ENCODE measurements at regions not wholly inside any gene's neighbourhood (a gene's known extent, or its start where the extent isn't known, plus 50 kb on each side); places are given as distances from the start of the nearest gene placed in this dataset.

DNA sequence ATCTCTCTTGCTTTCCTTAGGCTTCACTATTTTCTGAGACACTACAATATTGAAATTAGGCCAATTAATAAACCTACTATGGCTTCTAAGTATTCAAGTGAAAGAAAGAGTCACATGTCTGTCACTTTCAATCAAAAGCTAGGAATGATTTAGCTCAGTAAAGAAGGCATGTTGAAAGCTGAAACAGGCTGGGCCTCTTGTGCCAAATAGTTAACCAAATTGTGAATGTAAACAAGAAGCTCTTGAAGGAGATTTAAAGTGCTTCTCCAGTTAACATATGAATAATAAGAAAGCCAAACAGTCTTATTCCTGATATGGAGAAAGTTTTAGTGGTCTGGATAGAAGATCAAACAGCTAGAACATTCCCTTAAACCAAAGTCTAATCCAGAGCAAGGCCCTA lies 236.3 kb downstream of the OTOR start (continued):
- TF ChIP-seq, protein P1, sequence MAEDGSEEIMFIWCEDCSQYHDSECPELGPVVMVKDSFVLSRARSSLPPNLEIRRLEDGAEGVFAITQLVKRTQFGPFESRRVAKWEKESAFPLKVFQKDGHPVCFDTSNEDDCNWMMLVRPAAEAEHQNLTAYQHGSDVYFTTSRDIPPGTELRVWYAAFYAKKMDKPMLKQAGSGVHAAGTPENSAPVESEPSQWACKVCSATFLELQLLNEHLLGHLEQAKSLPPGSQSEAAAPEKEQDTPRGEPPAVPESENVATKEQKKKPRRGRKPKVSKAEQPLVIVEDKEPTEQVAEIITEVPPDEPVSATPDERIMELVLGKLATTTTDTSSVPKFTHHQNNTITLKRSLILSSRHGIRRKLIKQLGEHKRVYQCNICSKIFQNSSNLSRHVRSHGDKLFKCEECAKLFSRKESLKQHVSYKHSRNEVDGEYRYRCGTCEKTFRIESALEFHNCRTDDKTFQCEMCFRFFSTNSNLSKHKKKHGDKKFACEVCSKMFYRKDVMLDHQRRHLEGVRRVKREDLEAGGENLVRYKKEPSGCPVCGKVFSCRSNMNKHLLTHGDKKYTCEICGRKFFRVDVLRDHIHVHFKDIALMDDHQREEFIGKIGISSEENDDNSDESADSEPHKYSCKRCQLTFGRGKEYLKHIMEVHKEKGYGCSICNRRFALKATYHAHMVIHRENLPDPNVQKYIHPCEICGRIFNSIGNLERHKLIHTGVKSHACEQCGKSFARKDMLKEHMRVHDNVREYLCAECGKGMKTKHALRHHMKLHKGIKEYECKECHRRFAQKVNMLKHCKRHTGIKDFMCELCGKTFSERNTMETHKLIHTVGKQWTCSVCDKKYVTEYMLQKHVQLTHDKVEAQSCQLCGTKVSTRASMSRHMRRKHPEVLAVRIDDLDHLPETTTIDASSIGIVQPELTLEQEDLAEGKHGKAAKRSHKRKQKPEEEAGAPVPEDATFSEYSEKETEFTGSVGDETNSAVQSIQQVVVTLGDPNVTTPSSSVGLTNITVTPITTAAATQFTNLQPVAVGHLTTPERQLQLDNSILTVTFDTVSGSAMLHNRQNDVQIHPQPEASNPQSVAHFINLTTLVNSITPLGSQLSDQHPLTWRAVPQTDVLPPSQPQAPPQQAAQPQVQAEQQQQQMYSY (CRISPR knock-in tag; IDR thresholded peaks at IDR 0.05) = no peak
- TF ChIP-seq KAT2A (conservative IDR thresholded peaks at IDR 0.05; ENCODE audit: control insufficient read depth, low read depth, low read length) = no peak
- TF ChIP-seq, protein P2, sequence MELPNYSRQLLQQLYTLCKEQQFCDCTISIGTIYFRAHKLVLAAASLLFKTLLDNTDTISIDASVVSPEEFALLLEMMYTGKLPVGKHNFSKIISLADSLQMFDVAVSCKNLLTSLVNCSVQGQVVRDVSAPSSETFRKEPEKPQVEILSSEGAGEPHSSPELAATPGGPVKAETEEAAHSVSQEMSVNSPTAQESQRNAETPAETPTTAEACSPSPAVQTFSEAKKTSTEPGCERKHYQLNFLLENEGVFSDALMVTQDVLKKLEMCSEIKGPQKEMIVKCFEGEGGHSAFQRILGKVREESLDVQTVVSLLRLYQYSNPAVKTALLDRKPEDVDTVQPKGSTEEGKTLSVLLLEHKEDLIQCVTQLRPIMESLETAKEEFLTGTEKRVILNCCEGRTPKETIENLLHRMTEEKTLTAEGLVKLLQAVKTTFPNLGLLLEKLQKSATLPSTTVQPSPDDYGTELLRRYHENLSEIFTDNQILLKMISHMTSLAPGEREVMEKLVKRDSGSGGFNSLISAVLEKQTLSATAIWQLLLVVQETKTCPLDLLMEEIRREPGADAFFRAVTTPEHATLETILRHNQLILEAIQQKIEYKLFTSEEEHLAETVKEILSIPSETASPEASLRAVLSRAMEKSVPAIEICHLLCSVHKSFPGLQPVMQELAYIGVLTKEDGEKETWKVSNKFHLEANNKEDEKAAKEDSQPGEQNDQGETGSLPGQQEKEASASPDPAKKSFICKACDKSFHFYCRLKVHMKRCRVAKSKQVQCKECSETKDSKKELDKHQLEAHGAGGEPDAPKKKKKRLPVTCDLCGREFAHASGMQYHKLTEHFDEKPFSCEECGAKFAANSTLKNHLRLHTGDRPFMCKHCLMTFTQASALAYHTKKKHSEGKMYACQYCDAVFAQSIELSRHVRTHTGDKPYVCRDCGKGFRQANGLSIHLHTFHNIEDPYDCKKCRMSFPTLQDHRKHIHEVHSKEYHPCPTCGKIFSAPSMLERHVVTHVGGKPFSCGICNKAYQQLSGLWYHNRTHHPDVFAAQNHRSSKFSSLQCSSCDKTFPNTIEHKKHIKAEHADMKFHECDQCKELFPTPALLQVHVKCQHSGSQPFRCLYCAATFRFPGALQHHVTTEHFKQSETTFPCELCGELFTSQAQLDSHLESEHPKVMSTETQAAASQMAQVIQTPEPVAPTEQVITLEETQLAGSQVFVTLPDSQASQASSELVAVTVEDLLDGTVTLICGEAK (IDR thresholded peaks at IDR 0.05; ENCODE audit: borderline replicate concordance) = no peak
